ENCODE measurements at regions not wholly inside any gene's neighbourhood (a gene's known extent, or its start where the extent isn't known, plus 50 kb on each side); places are given as distances from the start of the nearest gene placed in this dataset.
"Not testable (repeated sequence)": the region's sequence is repeated elsewhere in the genome, so short reads cannot be mapped to it uniquely, and the experiment has no call there.

GRCh38 chr4:97027728-97028410 is 1115.4 kb downstream of the STPG2 start:
- no peak overlapping the region for H3K4me3 ChIP-seq (ENCODE audit: low read depth, low read length)
- no peak for TF ChIP-seq CTCF (conservative IDR thresholded peaks at IDR 0.05; ENCODE audit: low read depth, low read length)
- no peak for DNase-seq (ENCODE audit: low read depth)

GRCh38 chr4:97028785-97029184 is 1114.5 kb downstream of the STPG2 start:
- no peak for TF ChIP-seq CTCF (conservative IDR thresholded peaks at IDR 0.05; ENCODE audit: low read depth, low read length)
- no peak for DNase-seq (ENCODE audit: low read depth)
- no peak overlapping the region for H3K4me3 ChIP-seq (ENCODE audit: low read depth, low read length)

- not testable (repeated sequence) for DNase-seq (ENCODE audit: low read depth); H3K4me3 ChIP-seq (ENCODE audit: low read depth, low read length)
Observed at GRCh38 chr4:97037411-97038145, 1105.7 kb downstream of the STPG2 start.

GRCh38 chr4:97038146-97038516 is 1105.1 kb downstream of the STPG2 start:
- DNase-seq (ENCODE audit: low read depth): no peak
- no peak for TF ChIP-seq CTCF (conservative IDR thresholded peaks at IDR 0.05; ENCODE audit: low read depth, low read length)
- no peak overlapping the region for H3K4me3 ChIP-seq (ENCODE audit: low read depth, low read length)

- TF ChIP-seq CTCF (conservative IDR thresholded peaks at IDR 0.05; ENCODE audit: low read depth, low read length): no peak
- no peak overlapping the region for H3K4me3 ChIP-seq (ENCODE audit: low read depth, low read length)
- DNase-seq (ENCODE audit: low read depth): no peak
Observed at GRCh38 chr4:97072666-97073065, 1070.6 kb downstream of the STPG2 start.

- no peak for TF ChIP-seq CTCF (conservative IDR thresholded peaks at IDR 0.05; ENCODE audit: low read depth, low read length)
- no peak for DNase-seq (ENCODE audit: low read depth)
- no peak overlapping the region for H3K4me3 ChIP-seq (ENCODE audit: low read depth, low read length)
Observed at GRCh38 chr4:97073194-97073593, 1070.1 kb downstream of the STPG2 start.

GRCh38 chr4:97074531-97074930 is 1068.7 kb downstream of the STPG2 start:
- no peak for TF ChIP-seq CTCF (conservative IDR thresholded peaks at IDR 0.05; ENCODE audit: low read depth, low read length)
- no peak overlapping the region for H3K4me3 ChIP-seq (ENCODE audit: low read depth, low read length)

More at GRCh38 chr4:97074531-97074930, 1068.7 kb downstream of the STPG2 start:
- no peak for DNase-seq (ENCODE audit: low read depth)
